Medulla oblongata (tissue), 1 donor: ENCODE measurements at regions not wholly inside any gene's neighbourhood (a gene's known extent, or its start where the extent isn't known, plus 50 kb on each side); places are given as distances from the start of the nearest gene placed in this dataset.
"Not testable (repeated sequence)": the region's sequence is repeated elsewhere in the genome, so short reads cannot be mapped to it uniquely, and the experiment has no call there.

Experiments used
- DNase-seq: peaks from one replicate; pipeline ENCODE4 v3.0.0-alpha.2; 2015; ENCODE audit errors: extremely low spot score

GRCh38 chr18:14336017-14336416 lies 203.8 kb upstream of the ZNF519 start:
- DNase-seq = not testable (repeated sequence)

- not testable (repeated sequence) for DNase-seq
These were observed 189.0 kb upstream of the ZNF519 start for GRCh38 chr18:14321217-14321616.

GRCh38 chr18:14301255-14301654 lies 169.0 kb upstream of the ZNF519 start:
- not testable (repeated sequence) for DNase-seq

- DNase-seq = not testable (repeated sequence)
These were observed 162.8 kb upstream of the ZNF519 start for GRCh38 chr18:14295081-14295480.

GRCh38 chr18:14285053-14285452 lies 152.8 kb upstream of the ZNF519 start:
- DNase-seq = no peak

GRCh38 chr18:14275391-14275790 lies 143.2 kb upstream of the ZNF519 start:
- not testable (repeated sequence) for DNase-seq

GRCh38 chr18:14265637-14266410 lies 133.6 kb upstream of the ZNF519 start:
- not testable (repeated sequence) for DNase-seq

- DNase-seq = not testable (repeated sequence)
These were observed 130.6 kb upstream of the ZNF519 start for GRCh38 chr18:14262786-14263185.

GRCh38 chr18:14250084-14250677 lies 117.9 kb upstream of the ZNF519 start:
- not testable (repeated sequence) for DNase-seq

GRCh38 chr18:14239224-14239623 lies 107.0 kb upstream of the ZNF519 start:
- not testable (repeated sequence) for DNase-seq

GRCh38 chr18:14236356-14237048 lies 104.3 kb upstream of the ZNF519 start:
- DNase-seq = not testable (repeated sequence)

- DNase-seq = not testable (repeated sequence)
These were observed 93.0 kb upstream of the ZNF519 start for GRCh38 chr18:14225286-14225679.

- DNase-seq = not testable (repeated sequence)
These were observed 92.5 kb upstream of the ZNF519 start for GRCh38 chr18:14224551-14225285.

GRCh38 chr18:14223919-14224318 lies 91.7 kb upstream of the ZNF519 start:
- DNase-seq = not testable (repeated sequence)

- DNase-seq = not testable (repeated sequence)
These were observed 91.1 kb upstream of the ZNF519 start for GRCh38 chr18:14223231-14223822.

GRCh38 chr18:14222354-14223221 lies 90.4 kb upstream of the ZNF519 start:
- DNase-seq = not testable (repeated sequence)

- no peak for DNase-seq
These were observed 89.5 kb upstream of the ZNF519 start for GRCh38 chr18:14221689-14222088.

- not testable (repeated sequence) for DNase-seq
These were observed 83.7 kb upstream of the ZNF519 start for GRCh38 chr18:14215952-14216351.

- not testable (repeated sequence) for DNase-seq
These were observed 71.2 kb upstream of the ZNF519 start for GRCh38 chr18:14203424-14203823.

- DNase-seq = not testable (repeated sequence)
These were observed 58.7 kb upstream of the ZNF519 start for GRCh38 chr18:14190776-14191442.
